Neural cell (in vitro differentiated cells): ENCODE measurements at regions not wholly inside any gene's neighbourhood (a gene's known extent, or its start where the extent isn't known, plus 50 kb on each side); places are given as distances from the start of the nearest gene placed in this dataset.

ENCODE experiments used
- CTCF ChIP-seq: fragments of 450-650 bp; IDR thresholded peaks from 2 replicates; pipeline ENCODE4 v1.5.1; 2014; ENCODE audit warnings: antibody characterized with exemption, mild to moderate bottlenecking, moderate library complexity; ENCODE audit not compliant: poor library complexity, severe bottlenecking
- EP300 ChIP-seq: fragments of 450-650 bp; conservative IDR thresholded peaks from 2 replicates; pipeline ENCODE4 v1.6.1; 2014; ENCODE audit warnings: antibody characterized with exemption, mild to moderate bottlenecking, moderate library complexity; ENCODE audit not compliant: poor library complexity, severe bottlenecking
- EZH2 ChIP-seq: fragments of 200-600, 300-800 bp; shearing (Covaris generic), sonication (generic); IDR thresholded peaks from 2 replicates; pipeline ENCODE4 v1.6.1; 2014; ENCODE audit warnings: antibody characterized with exemption, low read length, borderline replicate concordance, mild to moderate bottlenecking; ENCODE audit not compliant: insufficient read depth, poor library complexity, severe bottlenecking
- POLR2AphosphoS5 ChIP-seq: IDR thresholded peaks from 2 replicates; pipeline ENCODE4 v1.6.1; 2012
- RAD21 ChIP-seq: fragments of 450-650 bp; conservative IDR thresholded peaks from 2 replicates; pipeline ENCODE4 v1.6.1; 2014; ENCODE audit warnings: antibody characterized with exemption, mild to moderate bottlenecking, moderate library complexity
- SMC3 ChIP-seq: fragments of 450-650 bp; conservative IDR thresholded peaks from 2 replicates; pipeline ENCODE4 v1.6.1; 2014; ENCODE audit warnings: antibody characterized with exemption, mild to moderate bottlenecking, moderate library complexity; ENCODE audit not compliant: poor library complexity
- TAF1 ChIP-seq: IDR thresholded peaks from 2 replicates; pipeline ENCODE4 v1.6.1; 2012; ENCODE audit warnings: low read depth
- TF ChIP-seq, protein P1 (sequence below): IDR thresholded peaks from 2 replicates; pipeline ENCODE4 v1.6.1; 2012; ENCODE audit warnings: borderline replicate concordance

- no peak for TF ChIP-seq EP300
- TF ChIP-seq TAF1 = no peak
- TF ChIP-seq CTCF = no peak
- no peak for TF ChIP-seq EZH2
- TF ChIP-seq, protein P1, sequence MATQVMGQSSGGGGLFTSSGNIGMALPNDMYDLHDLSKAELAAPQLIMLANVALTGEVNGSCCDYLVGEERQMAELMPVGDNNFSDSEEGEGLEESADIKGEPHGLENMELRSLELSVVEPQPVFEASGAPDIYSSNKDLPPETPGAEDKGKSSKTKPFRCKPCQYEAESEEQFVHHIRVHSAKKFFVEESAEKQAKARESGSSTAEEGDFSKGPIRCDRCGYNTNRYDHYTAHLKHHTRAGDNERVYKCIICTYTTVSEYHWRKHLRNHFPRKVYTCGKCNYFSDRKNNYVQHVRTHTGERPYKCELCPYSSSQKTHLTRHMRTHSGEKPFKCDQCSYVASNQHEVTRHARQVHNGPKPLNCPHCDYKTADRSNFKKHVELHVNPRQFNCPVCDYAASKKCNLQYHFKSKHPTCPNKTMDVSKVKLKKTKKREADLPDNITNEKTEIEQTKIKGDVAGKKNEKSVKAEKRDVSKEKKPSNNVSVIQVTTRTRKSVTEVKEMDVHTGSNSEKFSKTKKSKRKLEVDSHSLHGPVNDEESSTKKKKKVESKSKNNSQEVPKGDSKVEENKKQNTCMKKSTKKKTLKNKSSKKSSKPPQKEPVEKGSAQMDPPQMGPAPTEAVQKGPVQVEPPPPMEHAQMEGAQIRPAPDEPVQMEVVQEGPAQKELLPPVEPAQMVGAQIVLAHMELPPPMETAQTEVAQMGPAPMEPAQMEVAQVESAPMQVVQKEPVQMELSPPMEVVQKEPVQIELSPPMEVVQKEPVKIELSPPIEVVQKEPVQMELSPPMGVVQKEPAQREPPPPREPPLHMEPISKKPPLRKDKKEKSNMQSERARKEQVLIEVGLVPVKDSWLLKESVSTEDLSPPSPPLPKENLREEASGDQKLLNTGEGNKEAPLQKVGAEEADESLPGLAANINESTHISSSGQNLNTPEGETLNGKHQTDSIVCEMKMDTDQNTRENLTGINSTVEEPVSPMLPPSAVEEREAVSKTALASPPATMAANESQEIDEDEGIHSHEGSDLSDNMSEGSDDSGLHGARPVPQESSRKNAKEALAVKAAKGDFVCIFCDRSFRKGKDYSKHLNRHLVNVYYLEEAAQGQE = no peak
- TF ChIP-seq RAD21 = no peak
- no peak for TF ChIP-seq POLR2AphosphoS5
- TF ChIP-seq SMC3 = no peak
Measured at GRCh38 chr1:222956601-222957000, 141.8 kb downstream of the DISP1 start.
